ENCODE measurements at regions not wholly inside any gene's neighbourhood (a gene's known extent, or its start where the extent isn't known, plus 50 kb on each side); places are given as distances from the start of the nearest gene placed in this dataset.

- H3K9ac ChIP-seq (ENCODE audit: low read length in 3 of 3) = no peak overlapping the region
- DNase-seq (no peak), FAIRE-seq (no peak)
- TF ChIP-seq CTCF (IDR thresholded peaks at IDR 0.05; ENCODE audit: borderline replicate concordance, extremely low read depth, insufficient read depth) = no peak
- H3K27me3 ChIP-seq (ENCODE audit: control insufficient read depth, insufficient read depth, low read length) = no peaks in the 10 kb centered on the region
- H3K9me3 ChIP-seq (ENCODE audit: control insufficient read depth in 2 of 3, insufficient read depth in 1 of 3, low read length in 3 of 3) = no peaks in the 10 kb centered on the region
- no peak overlapping the region for H3K27ac ChIP-seq (ENCODE audit: low read depth in 2 of 2, low read length in 2 of 2)
- intact Hi-C loops (cut with DNase I) = no loop called here
- H3K4me1 ChIP-seq (ENCODE audit: control insufficient read depth in 2 of 3, insufficient read depth in 2 of 3, low read depth in 1 of 3, low read length in 3 of 3) = no peaks in the 10 kb centered on the region
- no peaks in the 10 kb centered on the region for H3K36me3 ChIP-seq (ENCODE audit: control insufficient read depth in 2 of 3, insufficient read depth in 3 of 3, low read length in 3 of 3)
- H3K4me3 ChIP-seq (ENCODE audit: low read length in 3 of 3) = no peak overlapping the region
Observed at GRCh38 chr1:188670837-188671236, 1806.8 kb downstream of the BRINP3 start.

- H3K36me3 ChIP-seq (ENCODE audit: control insufficient read depth in 2 of 3, insufficient read depth in 3 of 3, low read length in 3 of 3) = no peaks in the 10 kb centered on the region
- FAIRE-seq (no peak), DNase-seq (no peak)
- H3K27ac ChIP-seq (ENCODE audit: low read depth in 2 of 2, low read length in 2 of 2) = no peak overlapping the region
- H3K9ac ChIP-seq (ENCODE audit: low read length in 3 of 3) = no peak overlapping the region
- no peaks in the 10 kb centered on the region for H3K4me1 ChIP-seq (ENCODE audit: control insufficient read depth in 2 of 3, insufficient read depth in 2 of 3, low read depth in 1 of 3, low read length in 3 of 3)
- no peak for TF ChIP-seq CTCF (IDR thresholded peaks at IDR 0.05; ENCODE audit: borderline replicate concordance, extremely low read depth, insufficient read depth)
- no peaks in the 10 kb centered on the region for H3K27me3 ChIP-seq (ENCODE audit: control insufficient read depth, insufficient read depth, low read length)
- intact Hi-C loops (cut with DNase I) = no loop called here
- H3K4me3 ChIP-seq (ENCODE audit: low read length in 3 of 3) = no peak overlapping the region
- no peaks in the 10 kb centered on the region for H3K9me3 ChIP-seq (ENCODE audit: control insufficient read depth in 2 of 3, insufficient read depth in 1 of 3, low read length in 3 of 3)
Observed at GRCh38 chr1:188672153-188672552, 1805.5 kb downstream of the BRINP3 start.

- FAIRE-seq = no peak
Observed at GRCh38 chr1:188689542-188689941, 1788.1 kb downstream of the BRINP3 start.

More at GRCh38 chr1:188689542-188689941, 1788.1 kb downstream of the BRINP3 start:
- H3K4me1 ChIP-seq (ENCODE audit: control insufficient read depth in 2 of 3, insufficient read depth in 2 of 3, low read depth in 1 of 3, low read length in 3 of 3) = no peaks in the 10 kb centered on the region
- no peak overlapping the region for H3K9ac ChIP-seq (ENCODE audit: low read length in 3 of 3)
- no peaks in the 10 kb centered on the region for H3K27me3 ChIP-seq (ENCODE audit: control insufficient read depth, insufficient read depth, low read length)
- TF ChIP-seq CTCF (IDR thresholded peaks at IDR 0.05; ENCODE audit: borderline replicate concordance, extremely low read depth, insufficient read depth) = no peak
- H3K36me3 ChIP-seq (ENCODE audit: control insufficient read depth in 2 of 3, insufficient read depth in 3 of 3, low read length in 3 of 3) = no peaks in the 10 kb centered on the region
- H3K27ac ChIP-seq (ENCODE audit: low read depth in 2 of 2, low read length in 2 of 2) = no peak overlapping the region
- no peaks in the 10 kb centered on the region for H3K9me3 ChIP-seq (ENCODE audit: control insufficient read depth in 2 of 3, insufficient read depth in 1 of 3, low read length in 3 of 3)
- no peak overlapping the region for H3K4me3 ChIP-seq (ENCODE audit: low read length in 3 of 3)
- no peak for DNase-seq
- intact Hi-C loops (cut with DNase I) = no loop called here
